ENCODE measurements at regions not wholly inside any gene's neighbourhood (a gene's known extent, or its start where the extent isn't known, plus 50 kb on each side); places are given as distances from the start of the nearest gene placed in this dataset.
"Not testable (repeated sequence)": the region's sequence is repeated elsewhere in the genome, so short reads cannot be mapped to it uniquely, and the experiment has no call there.

DNA sequence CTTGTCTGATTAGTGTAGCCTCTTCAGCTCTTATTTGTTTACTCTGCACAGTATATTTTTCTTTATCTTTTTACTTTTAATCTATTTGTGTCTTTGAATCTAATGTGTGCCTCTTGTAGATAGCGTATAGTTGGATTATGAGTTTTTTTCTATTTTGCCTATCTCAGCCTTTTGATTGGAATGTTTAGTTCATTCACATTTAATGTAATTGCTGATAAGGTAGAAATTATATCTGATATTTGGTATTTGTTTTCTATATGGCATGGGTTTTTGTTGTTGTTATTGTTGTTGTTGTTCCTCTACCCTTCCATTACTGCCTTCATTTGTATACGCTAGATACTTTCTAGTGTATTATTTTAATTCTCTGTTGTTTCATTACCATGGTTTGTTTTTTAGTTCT, 131.7 kb upstream of the GRIK3 start:
- no peak for DNase-seq

DNA sequence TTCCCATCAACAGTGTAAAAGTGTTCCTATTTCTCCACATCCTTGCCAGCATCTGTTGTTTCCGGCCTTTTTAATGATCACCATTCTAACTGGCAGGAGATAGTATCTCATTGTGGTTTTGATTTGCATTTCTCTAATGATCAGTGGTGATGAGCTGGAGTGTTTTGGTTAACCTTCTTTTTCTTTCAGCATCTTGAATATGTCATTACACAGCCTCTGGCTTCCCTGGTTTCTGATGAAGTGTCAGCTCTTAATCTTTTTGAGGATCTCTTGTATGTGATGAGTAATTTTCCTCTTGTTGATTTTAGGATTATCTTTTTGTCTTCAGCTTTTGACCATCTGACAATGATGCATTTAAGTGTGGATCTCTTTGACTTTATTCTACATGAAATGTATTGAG, 133.2 kb upstream of the GRIK3 start:
- no peak for DNase-seq

DNA sequence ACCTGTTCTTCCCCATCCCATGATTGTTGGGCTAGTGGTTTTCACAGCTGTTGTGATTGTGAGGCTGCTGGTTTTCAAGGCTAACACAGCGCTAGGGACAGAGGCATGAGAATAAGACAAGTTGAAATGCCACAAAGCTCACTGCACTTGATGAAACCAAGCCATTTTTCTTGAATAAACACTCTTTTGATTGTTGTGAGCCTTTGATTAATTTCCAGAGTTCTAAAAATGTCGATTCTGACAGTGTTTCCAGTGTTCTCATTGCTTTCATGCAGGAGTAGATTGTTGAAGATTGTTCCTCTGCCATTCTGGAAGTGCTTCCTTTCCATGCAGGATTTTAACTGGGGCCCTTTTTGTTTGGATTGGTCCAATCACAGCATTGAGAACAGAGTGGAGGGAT, 134.9 kb upstream of the GRIK3 start:
- no peak for DNase-seq

DNA sequence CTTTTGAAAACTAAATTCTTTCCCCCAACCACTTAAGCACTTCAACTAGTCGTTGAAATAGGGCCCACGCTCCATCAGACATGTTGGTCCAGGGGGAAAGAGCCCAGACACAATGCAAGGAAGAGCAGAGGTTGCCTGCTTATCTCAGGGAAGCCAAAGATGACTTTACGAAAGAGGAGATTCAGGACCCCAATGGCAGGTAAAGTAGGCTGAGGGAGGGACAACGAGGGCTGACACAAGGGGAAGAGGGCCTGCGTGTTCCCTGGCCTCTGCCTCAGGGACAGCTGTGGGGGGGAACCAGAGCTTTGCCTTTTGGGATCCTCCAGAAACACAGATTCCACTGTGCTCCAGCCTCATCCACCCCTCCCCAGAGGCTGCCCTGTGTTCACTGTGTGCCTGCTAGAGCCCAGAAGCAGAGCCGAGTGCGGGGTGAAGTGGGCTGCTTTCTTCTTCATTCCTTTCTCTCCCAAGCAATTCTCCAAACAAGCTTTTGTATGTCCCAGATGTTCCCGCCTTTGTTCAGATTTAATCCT, 135.5 kb upstream of the GRIK3 start:
- no peak for DNase-seq

DNA sequence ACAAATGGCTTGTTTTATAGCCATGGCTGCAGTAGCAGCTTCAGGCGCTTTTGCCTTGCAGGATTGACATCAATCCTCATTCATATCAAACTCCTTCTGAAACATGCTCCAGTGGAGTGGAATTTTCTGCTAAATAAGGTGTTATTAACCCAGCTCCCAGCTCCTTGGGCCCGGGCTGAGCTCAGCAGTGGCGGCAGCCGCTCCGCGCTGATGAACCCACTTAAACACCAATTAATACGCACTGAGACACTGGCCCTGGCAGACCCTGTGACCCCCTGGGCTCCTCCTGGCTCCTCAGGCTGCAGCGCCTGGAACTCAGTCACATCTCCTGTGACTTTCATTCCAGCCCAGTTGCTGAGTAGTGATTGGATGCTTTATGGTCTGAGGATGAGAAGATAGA, 137.4 kb upstream of the GRIK3 start:
- no peak for DNase-seq

DNA sequence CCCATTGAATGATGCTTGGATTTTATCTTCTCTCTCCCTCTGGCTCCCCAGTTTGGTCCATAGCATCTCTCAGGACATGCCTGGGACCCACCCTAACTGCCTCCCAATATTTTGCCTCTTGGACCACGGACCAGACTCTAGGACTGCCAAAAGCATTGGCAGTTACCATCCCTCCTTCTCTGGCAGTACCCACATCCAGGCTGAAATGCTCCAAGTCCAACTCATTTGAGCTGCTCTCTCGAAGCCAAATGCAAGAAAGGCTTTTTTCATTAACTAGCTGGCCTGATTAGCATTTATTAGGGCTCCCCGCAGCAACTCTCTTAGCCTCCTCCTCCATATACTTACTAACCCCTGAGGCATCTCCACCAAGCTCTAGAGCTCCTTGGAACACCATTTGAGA, 140.0 kb upstream of the GRIK3 start:
- no peak for DNase-seq

DNA sequence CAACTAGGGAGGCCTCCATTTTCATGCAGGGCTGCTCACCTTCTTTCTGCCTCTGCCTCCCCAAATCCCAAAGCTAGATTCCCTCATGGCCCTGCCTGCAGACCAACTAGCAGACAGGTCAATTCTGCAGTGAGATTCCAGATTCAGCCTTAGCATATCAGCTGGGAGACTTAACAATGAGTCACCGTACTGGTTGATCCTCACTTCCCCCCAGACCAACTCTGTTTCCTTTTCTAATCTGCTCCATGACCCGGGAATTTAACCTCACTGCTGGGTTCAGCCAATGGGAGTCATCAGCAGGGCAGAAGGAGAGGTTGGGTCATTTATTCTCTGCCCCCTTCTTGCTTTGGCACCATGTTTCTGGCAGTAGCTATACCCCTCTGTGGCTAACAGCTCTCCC, 140.6 kb upstream of the GRIK3 start:
- DNase-seq = no peak

DNA sequence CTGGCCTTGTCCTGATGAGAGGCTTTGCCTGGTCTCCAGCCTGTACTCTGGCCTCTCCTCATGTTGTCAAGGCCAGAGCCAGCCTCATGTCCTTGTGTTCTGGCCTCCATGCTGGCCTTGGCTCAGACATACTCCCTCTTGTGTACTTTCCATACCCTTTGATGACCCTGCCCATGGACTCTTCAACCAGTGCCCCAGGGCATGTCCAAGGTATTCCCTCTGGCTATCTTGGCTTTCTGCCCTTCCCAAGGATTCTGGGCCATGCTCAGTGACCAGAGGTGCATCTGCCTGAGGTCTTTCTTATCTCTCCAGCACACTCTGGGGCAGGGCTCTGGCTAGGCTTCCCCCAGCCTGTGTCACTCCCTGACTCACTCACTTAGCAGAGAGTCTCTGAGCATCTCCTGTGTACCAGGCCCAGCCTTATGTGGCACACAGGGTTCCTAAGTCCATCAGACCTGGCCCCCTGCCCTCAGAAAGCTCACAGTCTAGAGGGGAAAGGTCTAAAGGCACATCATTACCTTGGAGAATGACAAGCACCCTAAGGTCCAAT, 141.4 kb upstream of the GRIK3 start:
- DNase-seq = no peak

DNA sequence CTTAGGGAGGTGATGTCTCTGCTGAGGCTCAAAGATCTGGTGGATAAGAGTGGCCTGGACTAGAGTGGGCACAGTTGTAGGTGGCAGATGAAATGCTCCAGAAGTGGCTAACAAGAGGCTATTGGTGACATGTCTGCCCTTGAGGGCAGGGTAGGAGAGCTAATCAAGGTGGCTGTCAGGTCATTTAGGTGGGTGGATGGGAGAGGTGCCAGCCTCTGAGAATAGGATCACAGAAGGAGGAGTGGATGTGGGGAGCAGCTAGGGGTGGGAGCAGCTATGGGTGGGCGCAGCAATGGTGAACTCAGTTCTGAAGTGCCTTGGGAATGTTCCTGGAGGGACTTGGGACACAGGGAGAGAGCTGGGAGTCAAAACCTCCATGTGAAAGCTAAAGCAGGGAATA, 142.0 kb upstream of the GRIK3 start:
- no peak for DNase-seq

DNA sequence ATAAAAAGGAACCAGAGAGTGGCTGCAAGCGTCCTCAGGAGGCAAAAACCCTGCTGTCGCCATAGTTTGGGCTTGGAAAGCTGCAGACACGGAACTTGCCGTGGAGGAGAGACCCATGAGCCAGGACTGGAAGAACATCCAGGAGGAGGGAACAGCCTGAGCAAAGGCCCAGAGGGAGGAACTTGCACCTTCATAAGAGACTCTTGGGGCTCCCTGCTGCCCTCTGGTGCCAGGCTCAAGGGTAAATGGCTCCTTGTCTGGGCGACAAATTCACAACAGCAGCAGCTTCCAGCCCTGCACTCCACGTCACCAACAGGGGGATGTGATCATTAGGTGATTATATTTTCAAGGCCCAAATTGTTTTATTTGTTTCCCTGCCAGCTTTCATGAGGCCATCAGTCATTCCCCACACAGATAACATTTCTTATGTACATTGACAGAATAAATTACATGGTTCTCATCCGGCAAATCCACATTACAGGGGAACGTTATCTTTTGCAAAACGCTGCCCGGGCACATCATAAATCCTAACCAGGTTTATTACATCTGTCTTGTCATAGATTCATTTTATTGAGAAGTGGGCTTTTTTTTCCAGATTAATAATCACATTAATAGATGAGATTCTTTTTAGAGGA, 143.0 kb upstream of the GRIK3 start:
- no peak for DNase-seq

DNA sequence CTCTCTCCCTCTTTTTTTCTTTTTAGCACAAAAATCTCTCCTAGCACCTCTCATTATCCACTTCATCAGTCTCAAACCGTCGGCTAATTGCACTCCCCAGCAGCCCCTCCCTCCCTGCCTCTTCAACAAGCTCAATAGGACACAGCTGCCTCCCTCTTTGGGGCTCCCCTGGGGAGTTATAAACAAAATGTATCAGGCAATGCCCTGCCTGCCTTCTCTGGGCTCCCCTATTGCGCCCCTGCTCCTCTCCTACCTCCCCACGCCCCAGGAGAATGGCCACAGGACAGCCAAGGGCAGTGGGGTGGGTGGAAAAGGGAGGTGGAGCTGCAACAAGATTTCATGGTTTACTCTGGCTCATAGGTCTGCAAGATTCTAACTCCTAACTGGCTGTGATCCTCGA, 147.1 kb upstream of the GRIK3 start:
- DNase-seq = no peak

DNA sequence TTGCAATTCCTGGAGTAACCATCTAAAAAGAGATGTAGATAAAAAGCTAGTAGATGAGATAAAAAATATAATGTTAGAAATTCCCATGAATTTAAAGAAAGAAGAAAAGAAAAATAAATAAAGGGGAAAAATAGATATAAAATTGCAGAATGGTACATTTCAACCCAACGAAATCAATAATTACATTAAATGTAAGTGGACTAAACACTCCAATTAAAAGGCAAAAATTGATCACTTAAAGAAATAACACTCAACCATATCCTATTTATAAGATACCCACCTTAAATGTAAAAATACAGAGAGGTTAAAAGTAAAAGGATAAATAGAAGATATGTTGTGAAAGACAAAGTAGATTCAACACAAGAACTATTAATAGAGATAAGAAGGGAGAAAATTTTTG, 150.5 kb upstream of the GRIK3 start:
- no peak for DNase-seq

DNA sequence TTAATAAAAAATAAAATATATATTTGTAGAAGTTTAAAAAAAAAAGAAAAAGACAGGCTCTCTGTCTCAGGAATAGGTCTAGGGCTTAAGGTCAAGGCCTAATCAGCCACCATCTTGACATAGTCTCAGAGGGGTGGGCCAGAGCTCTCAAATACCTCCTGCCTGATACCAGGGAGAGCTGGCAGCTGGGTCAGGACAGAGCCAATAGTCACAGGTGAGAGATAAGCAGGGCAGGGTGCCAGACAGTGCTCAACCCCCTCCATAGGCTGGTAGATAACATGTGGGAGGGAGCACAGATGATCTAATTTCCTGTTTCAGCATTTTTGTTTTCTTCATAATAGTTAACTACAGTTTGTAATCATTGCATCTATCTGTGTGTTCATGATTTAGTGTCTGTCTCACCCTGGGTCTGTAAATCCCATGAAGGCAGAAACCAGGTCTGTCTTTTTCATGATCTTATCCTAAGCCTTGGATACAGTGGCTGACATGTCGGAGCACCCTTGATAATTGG, 152.0 kb upstream of the GRIK3 start:
- DNase-seq = no peak

DNA sequence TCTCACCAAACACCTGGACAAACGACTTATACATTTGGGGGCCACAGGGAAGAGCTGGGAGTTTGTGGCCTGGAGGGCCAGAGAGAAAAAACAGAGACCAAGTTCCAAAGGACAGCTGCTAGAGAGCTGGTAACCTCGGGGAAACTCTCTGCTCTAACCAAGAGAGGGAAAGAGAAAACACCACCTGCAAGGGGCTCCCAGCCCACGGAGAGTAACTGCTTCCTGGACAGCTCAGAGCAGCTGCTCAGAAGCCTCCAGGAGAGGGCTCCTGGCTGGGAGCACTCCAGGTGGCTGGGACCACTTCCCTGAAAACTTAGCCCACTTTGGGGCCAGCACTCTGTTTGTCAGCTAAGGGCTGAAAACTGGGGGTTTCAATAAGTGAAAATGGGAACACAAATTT, 154.8 kb upstream of the GRIK3 start:
- no peak for DNase-seq

DNA sequence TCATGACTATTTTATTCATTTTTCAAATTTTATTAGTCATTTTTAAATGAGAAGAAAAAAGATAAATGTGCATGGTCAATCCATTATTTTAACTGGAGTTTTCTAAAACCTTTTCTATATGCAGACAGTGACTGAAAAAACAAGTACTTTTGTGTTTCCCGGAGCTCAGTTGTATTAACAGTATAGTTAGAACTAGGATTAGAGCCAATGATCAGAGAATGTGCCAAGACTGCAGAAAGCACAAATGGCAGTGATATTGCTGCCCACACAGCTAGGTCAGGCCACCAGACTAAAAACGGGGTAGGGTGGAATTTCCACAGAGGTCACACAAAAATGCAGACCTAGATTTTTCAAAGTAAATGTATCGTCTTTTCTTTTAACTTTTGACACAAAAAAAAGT, 163.1 kb upstream of the GRIK3 start:
- no peak for DNase-seq

DNA sequence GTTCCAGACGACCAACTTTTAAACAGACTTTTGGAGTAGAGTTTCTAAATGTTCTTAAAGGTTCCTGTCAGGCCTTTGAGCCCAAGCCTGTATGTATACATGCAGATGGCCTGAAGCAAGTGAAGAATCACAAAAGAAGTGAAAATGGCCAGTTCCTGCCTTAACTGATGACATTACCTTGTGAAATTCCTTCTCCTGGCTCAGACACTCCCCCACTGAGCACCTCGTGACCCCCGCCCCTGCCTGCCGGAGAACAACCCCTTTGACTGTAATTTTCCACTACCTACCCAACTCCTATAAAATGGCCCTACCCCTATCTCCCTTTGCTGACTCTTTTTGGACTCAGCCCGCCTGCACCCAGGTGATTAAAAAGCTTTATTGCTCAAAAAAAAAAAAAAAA, 180.0 kb upstream of the GRIK3 start:
- DNase-seq = not testable (repeated sequence)

DNA sequence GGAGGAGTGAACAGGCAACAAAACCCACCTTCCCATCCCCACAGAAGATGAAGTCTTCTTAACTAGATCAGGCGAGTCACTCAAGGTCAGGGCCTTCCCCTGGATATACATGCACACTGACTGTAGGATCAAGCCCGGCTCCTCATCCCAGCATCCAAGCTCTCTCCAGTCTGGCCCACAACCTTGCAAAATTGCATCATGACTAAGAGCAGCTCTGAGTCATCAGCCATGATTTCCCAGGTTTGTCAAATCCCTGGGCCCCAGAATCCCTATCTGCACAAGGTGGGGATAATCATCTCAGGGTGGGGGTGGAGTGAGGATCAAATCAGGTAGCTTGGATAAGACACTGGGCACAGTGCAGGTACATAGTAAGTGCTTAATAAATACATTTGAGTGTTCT, 199.3 kb upstream of the GRIK3 start:
- DNase-seq = no peak

DNA sequence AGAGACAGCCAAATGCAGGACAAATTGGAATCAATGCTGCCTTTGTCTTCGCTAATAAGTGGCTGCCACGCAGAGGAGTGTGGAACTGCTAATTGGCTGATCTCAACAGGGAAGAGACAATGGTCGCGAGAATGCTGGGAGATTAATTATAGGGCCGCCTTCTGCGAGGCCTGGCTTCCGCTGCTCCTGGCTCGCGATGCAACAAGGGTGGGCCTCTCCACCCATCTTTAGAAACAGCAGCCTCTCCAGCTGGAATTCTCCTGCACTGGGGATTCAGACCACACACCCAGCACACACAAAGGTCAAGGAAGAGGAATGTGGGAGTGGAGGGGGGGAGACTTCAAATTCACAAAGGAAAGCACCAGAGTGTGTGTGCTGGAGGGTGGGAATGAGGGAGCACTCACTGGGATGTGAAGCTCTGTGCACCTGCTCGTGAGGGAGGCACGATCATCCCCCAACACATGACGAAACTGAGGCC, 200.7 kb upstream of the GRIK3 start:
- DNase-seq = no peak

DNA sequence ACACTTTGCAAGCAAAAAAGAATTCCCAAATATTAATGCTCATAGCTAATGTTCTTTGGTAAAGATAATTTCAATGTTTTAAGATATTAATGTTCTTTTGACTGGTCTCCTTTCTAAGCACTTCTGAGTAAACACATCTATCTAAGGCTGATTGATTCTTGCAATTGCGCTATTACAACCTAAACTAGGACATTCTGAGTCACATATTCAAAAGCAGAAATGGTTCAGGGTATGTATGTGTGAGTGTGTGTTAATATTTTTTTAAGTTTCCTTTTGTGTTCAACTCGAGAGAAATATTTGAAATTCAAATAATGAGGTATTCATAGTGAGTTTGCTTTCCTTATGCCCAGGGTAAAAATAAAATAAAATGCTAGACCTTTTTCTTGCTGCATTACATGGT, 203.6 kb upstream of the GRIK3 start:
- DNase-seq = no peak

DNA sequence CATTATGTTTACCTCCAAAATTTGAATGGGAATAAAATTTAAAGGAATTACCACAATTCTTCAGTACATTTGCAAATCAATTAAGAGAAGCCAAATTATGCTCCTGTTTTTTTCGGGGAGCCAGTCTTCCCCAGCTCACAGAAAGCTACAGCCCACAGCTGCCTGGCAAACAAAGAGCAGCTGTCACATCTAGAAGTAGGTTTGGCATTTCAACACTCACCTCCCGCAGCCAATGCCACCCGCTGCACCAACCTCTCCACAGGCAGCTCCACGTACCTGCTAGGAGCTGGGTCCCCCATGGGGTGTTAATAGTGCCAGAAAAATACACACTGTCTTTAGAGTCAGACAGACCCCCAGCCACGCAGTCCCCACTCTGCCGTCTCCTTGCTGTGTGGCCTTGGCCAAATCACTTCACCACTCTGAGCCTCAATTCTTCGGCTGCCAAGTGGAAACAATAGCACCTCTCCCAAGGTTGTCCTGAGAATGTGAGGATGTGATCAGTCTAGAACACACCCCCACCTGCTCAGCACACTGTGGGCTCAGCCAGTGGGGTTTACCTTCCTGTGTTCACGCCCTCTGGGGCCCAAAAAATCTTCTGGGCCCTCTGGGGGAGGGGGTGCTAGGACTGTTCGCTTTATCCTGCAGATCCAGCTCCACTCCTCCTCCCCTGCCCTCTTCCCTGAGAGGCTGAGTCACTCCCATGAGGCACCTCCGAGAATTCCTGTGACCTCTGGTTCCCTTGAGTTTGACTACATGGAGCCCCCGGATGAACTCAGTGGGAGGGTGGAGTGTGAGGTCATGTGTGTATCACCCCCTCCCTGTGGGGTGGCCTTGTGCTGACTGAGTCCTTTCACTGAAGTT, 204.3 kb upstream of the GRIK3 start:
- no peak for DNase-seq

DNA sequence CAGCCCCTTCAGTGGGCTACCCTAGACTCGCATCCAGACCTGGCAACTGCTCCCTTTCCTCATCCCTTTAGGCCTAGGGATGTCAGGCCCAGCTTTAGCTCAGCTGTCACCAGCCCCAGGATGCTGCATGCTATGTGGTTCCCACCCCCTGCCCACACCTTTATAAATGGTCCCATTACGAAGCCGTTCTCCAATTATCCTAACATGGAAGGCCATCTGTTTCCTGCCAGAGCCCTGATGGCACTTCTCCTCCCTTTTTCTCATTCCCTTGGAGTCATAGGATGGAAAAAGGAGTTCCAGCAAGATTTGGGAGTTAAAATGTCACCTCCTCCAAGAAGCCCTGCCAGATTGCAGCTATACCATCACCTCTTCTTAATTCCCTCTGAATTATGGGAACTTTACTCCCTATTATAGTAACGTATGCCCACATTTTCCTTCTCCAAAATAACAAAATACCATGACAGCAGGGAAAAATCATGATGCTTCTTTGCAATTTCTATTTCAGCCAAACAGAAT, 205.0 kb upstream of the GRIK3 start:
- DNase-seq = no peak

DNA sequence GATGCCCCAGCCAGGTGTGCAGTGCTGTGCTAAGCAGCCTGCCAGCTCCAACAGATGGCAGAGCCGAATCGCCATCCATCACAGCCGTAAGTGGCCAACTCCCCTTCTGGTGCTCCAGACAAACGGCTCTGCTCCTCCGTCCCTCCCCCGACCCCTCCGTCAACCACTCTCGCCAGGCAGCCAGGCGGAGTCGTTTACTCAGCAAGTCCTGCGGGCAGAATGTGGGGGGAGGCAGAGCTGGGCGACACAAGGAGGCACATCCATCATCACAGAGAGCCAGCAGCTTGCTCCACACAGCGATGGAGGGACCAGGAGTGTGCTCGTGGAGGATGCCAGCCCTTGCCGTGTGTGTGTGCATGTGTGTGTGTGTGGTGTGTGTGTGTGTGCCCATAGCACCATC, 206.6 kb upstream of the GRIK3 start:
- DNase-seq = no peak

DNA sequence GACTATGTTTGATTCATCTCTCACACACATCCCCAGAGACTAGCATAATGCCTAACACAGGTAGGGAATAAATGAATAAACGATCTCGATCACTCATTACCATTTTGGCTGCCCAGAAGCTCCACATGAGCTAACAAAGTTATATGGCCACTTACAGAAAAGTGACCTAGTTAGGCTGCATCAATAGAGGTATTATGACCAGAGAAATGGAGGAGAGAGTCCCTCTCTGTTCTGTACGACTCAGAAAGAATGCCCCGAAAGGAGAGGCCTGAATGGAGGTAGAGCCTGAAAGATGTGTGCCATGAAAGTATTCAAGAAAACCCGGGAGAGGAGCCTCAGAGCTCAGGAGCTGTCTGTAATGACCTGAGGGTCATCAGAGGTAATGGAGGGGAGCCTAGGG, 208.2 kb upstream of the GRIK3 start:
- DNase-seq = no peak
